IMR-90 (cell line): ENCODE measurements at regions not wholly inside any gene's neighbourhood (a gene's known extent, or its start where the extent isn't known, plus 50 kb on each side); places are given as distances from the start of the nearest gene placed in this dataset.

Source experiments
- ATAC-seq: fragments of 200-7000 bp; cut with Tn5 transposase; 2 replicates; pipeline ENCODE4 v1.9.1; 2020; ENCODE audit warnings: low read depth, mild to moderate bottlenecking, moderate library complexity
- BruUV-seq: library from RNA; stranded (reverse); fragments of 400-500 nt; replicated peaks from 2 replicates; lab custom pipeline; 2021; lab: Mats Ljungman, UMichigan
- CTCF ChIA-PET: fragments of 300-600 bp; formaldehyde crosslinking; extraction: SDS; loops from one replicate; lab custom pipeline; 2021; ENCODE audit warnings: antibody characterized with exemption; lab: Yijun Ruan, JAX
- POLR2A ChIA-PET: fragments of 300-600 bp; sonication (Branson Sonifier 250); formaldehyde crosslinking; loops from one replicate; lab custom pipeline; 2022; ENCODE audit warnings: antibody characterized with exemption; ENCODE audit not compliant: unreplicated experiment; lab: Charles Lee
- DNase-seq: peaks from one replicate; pipeline ENCODE4 v3.0.0; 2013
- H2AFZ ChIP-seq: replicated peaks from 2 replicates; pipeline ENCODE3; 2013; ENCODE audit warnings: low read length, mild to moderate bottlenecking; ENCODE audit not compliant: poor library complexity
- H2AK5ac ChIP-seq: 2 replicates; pipeline ENCODE4 v1.6.1; 2013; ENCODE audit warnings: low read depth, low read length, inconsistent platforms
- H2AK9ac ChIP-seq: replicated peaks from 2 replicates; pipeline ENCODE3; 2013; ENCODE audit warnings: mild to moderate bottlenecking, low read depth, low read length, moderate library complexity; ENCODE audit not compliant: poor library complexity
- H2BK120ac ChIP-seq: 2 replicates; pipeline ENCODE4 v1.6.1; 2013; ENCODE audit warnings: low read depth, low read length, inconsistent platforms
- H2BK15ac ChIP-seq: 3 replicates; pipeline ENCODE4 v1.6.1; 2013; ENCODE audit warnings: low read depth, low read length, inconsistent platforms
- H2BK20ac ChIP-seq: 2 replicates; pipeline ENCODE4 v1.6.1; 2013; ENCODE audit warnings: low read depth, mild to moderate bottlenecking, inconsistent platforms, low read length, moderate library complexity
- H2BK5ac ChIP-seq: 2 replicates; pipeline ENCODE4 v1.6.1; 2013; ENCODE audit warnings: mild to moderate bottlenecking, low read depth, low read length, inconsistent platforms; ENCODE audit not compliant: poor library complexity, severe bottlenecking
- H3K14ac ChIP-seq: replicated peaks from 2 replicates; pipeline ENCODE4 v1.6.1; 2013; ENCODE audit warnings: low read depth, low read length, inconsistent platforms
- H3K18ac ChIP-seq: 2 replicates; pipeline ENCODE4 v1.6.1; 2013; ENCODE audit warnings: low read depth, low read length, control low read depth
- H3K23ac ChIP-seq: 2 replicates; pipeline ENCODE4 v1.6.1; 2013; ENCODE audit warnings: low read depth, low read length, inconsistent platforms
- H3K27ac ChIP-seq: 2 replicates; pipeline ENCODE4 v1.5.1; 2013; ENCODE audit warnings: mild to moderate bottlenecking, control low read depth, low read length; ENCODE audit not compliant: insufficient read depth
- H3K27me3 ChIP-seq: 2 replicates; pipeline ENCODE4 v1.6.1; 2013; ENCODE audit warnings: low read length; ENCODE audit not compliant: control insufficient read depth, insufficient read depth
- H3K36me3 ChIP-seq: 2 replicates; pipeline ENCODE4 v1.6.1; 2013; ENCODE audit warnings: low read length, mixed read lengths; ENCODE audit not compliant: control insufficient read depth, insufficient read depth
- H3K4ac ChIP-seq: 2 replicates; pipeline ENCODE4 v1.6.1; 2013; ENCODE audit warnings: low read depth, low read length, inconsistent platforms
- H3K4me1 ChIP-seq: 2 replicates; pipeline ENCODE4 v1.6.1; 2013; ENCODE audit warnings: low read length, mixed read lengths; ENCODE audit not compliant: control insufficient read depth, insufficient read depth
- H3K4me2 ChIP-seq: 2 replicates; pipeline ENCODE4 v1.6.1; 2013; ENCODE audit warnings: low read depth, mild to moderate bottlenecking, control low read depth, low read length, moderate library complexity
- H3K4me3 ChIP-seq: 2 replicates; pipeline ENCODE4 v1.5.1; 2013; ENCODE audit warnings: low read depth, mild to moderate bottlenecking, control low read depth, low read length, moderate library complexity; ENCODE audit not compliant: insufficient read depth
- H3K56ac ChIP-seq: 2 replicates; pipeline ENCODE4 v1.6.1; 2013; ENCODE audit warnings: low read length, inconsistent platforms; ENCODE audit not compliant: insufficient read depth; ENCODE audit errors: extremely low read depth
- H3K79me1 ChIP-seq, 2 experiments: 2 replicates each; pipeline ENCODE4 v1.6.1; 2013; ENCODE audit warnings: low read length in 2 of 2, inconsistent platforms in 1 of 2, low read depth in 1 of 2
- H3K9ac ChIP-seq: 2 replicates; pipeline ENCODE4 v1.6.1; 2013; ENCODE audit warnings: low read depth, low read length, control low read depth
- H3K9me1 ChIP-seq: 2 replicates; pipeline ENCODE4 v1.6.1; 2013; ENCODE audit warnings: low read length, inconsistent platforms; ENCODE audit not compliant: insufficient read depth
- H3K9me3 ChIP-seq: 2 replicates; pipeline ENCODE4 v1.6.1; 2013; ENCODE audit warnings: low read length; ENCODE audit not compliant: control insufficient read depth, insufficient read depth
- H4K20me1 ChIP-seq: 2 replicates; pipeline ENCODE4 v1.6.1; 2013; ENCODE audit warnings: low read length, inconsistent platforms; ENCODE audit not compliant: insufficient read depth
- H4K5ac ChIP-seq: 2 replicates; pipeline ENCODE4 v1.6.1; 2013; ENCODE audit warnings: mild to moderate bottlenecking, low read depth, low read length, control low read depth
- H4K8ac ChIP-seq, 2 experiments: 2 replicates each; pipeline ENCODE4 v1.6.1; 2013; ENCODE audit warnings: low read depth in 2 of 2, low read length in 2 of 2, control low read depth in 1 of 2, inconsistent platforms in 1 of 2
- H4K91ac ChIP-seq: 2 replicates; pipeline ENCODE4 v1.6.1; 2013; ENCODE audit warnings: low read depth, low read length, inconsistent platforms; ENCODE audit not compliant: insufficient read depth
- FOS ChIP-seq: fragments of 150-350 bp; IDR thresholded peaks from 2 replicates; pipeline ENCODE4 v1.6.1; 2016; ENCODE audit warnings: low read depth, low read length
- MAFK ChIP-seq: IDR thresholded peaks from 2 replicates; pipeline ENCODE4 v1.6.1; 2012; ENCODE audit warnings: low read depth, low read length, improper control_type of control experiment
- POLR2A ChIP-seq: IDR thresholded peaks from 2 replicates; pipeline ENCODE4 v1.6.1; 2012; ENCODE audit warnings: mild to moderate bottlenecking, low read depth, low read length
- RAD21 ChIP-seq: IDR thresholded peaks from 2 replicates; pipeline ENCODE4 v1.6.1; 2012; ENCODE audit warnings: low read length, improper control_type of control experiment
- SMC3 ChIP-seq: fragments of 150-350 bp; IDR thresholded peaks from 2 replicates; pipeline ENCODE4 v1.6.1; 2016; ENCODE audit warnings: low read depth, mild to moderate bottlenecking, antibody characterized with exemption, low read length, moderate library complexity
- WGBS, 2 experiments: methylation state at CpG; one replicate each; pipeline versions ENCODE4 v1.1.5 to v1.1.7; 2013; ENCODE audit warnings: missing lambda C conversion rate in 2 of 2; ENCODE audit not compliant: insufficient read length in 1 of 2; ENCODE audit errors: extremely low coverage in 2 of 2; 5-methylcytosine and 5-hydroxymethylcytosine counted together
- dilution Hi-C: fragments of 300-500 bp; cut with HindIII; formaldehyde crosslinking; loops from one replicate; pipeline ENCODE4 v1.14.3; 2018; ENCODE audit warnings: low sequenced_read_pairs; ENCODE audit not compliant: unreplicated experiment
- in situ Hi-C: fragments of 300-500 bp; cut with MboI; formaldehyde crosslinking; loops from 3 replicates; pipeline ENCODE4 v1.14.3; 2019; ENCODE audit warnings: low sequenced_read_pairs, inconsistent platforms, mixed read lengths
- intact Hi-C: fragments of 100-400 bp; cut with micrococcal nuclease; formaldehyde crosslinking; loops from 2 replicates; pipeline ENCODE4 v1.10.0; 2022

DNA sequence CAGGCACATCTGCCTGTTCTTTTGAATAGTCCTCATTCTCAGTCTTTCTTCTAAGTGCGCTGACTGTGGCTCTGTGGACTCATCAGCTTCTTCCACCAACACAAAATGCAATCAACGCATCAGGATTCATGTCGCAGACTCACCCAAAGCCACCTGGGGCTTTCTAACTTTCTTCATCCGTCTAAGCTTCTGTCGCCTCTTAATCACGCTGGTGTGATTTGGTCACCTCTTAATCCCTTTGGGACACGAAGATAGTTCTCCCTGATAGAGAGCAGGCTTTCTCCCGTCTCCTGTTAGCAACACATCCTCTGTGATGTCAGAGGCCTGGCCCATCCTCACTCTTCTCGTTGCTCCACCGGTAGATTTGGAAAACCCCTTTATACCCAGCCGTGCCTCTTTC is 78.0 kb upstream of the FOXQ1 start:
- no peak overlapping the region for H4K8ac ChIP-seq
- no peak overlapping the region for H4K5ac ChIP-seq
- ChIA-PET POLR2A (no interaction called here), CTCF (interaction anchor here (0.5 kb wide), 1 partner anchor 81 kb away, joined by 5 read pairs; no protein-coding TSS in a partner anchor)
- no peak overlapping the region for H3K14ac ChIP-seq
- in situ Hi-C loops = no loop called here
- H2AFZ ChIP-seq = no peak overlapping the region
- dilution Hi-C loops = no loop called here
- H3K4me1 ChIP-seq = no peaks in the 10 kb centered on the region
- no peak overlapping the region for H3K9ac ChIP-seq
- intact Hi-C loops = no loop called here
- no peak for DNase-seq
- no peak overlapping the region for H3K27ac ChIP-seq
- no peak for ATAC-seq
- H2BK20ac ChIP-seq = no peak overlapping the region
- H4K20me1 ChIP-seq = no peaks in the 10 kb centered on the region
- H2BK15ac ChIP-seq = no peak overlapping the region
- H3K56ac ChIP-seq = no peak overlapping the region
- H3K36me3 ChIP-seq = no peaks in the 10 kb centered on the region
- no TSS peak for BruUV-seq
- WGBS, 2 experiments = 75% methylated on average over 7 of the region's 11 CpGs; no CpG with 5 or more reads in 1 of the 2 experiments
- H3K4ac ChIP-seq = no peak overlapping the region
- no peak overlapping the region for H3K4me2 ChIP-seq
- no peaks in the 10 kb centered on the region for H3K79me1 ChIP-seq
- H2AK9ac ChIP-seq = no peak overlapping the region
- H3K4me3 ChIP-seq = no peak overlapping the region
- H3K9me1 ChIP-seq = no peaks in the 10 kb centered on the region
- no peak overlapping the region for H2AK5ac ChIP-seq
- H3K27me3 ChIP-seq = peaks cover 23% of the 10 kb centered on the region
- H3K23ac ChIP-seq = no peak overlapping the region
- TF ChIP-seq RAD21 = no peak
- no peak for TF ChIP-seq MAFK
- no peak for TF ChIP-seq FOS
- no peak for TF ChIP-seq POLR2A
- TF ChIP-seq SMC3 = no peak
- H2BK120ac ChIP-seq = no peak overlapping the region
- no peak overlapping the region for H3K18ac ChIP-seq
- H2BK5ac ChIP-seq = no peak overlapping the region
- H3K9me3 ChIP-seq = no peaks in the 10 kb centered on the region
- no peak overlapping the region for H4K91ac ChIP-seq
